HS-27A (cell line): ENCODE measurements at regions not wholly inside any gene's neighbourhood (a gene's known extent, or its start where the extent isn't known, plus 50 kb on each side); places are given as distances from the start of the nearest gene placed in this dataset.
"Not testable (repeated sequence)": the region's sequence is repeated elsewhere in the genome, so short reads cannot be mapped to it uniquely, and the experiment has no call there.

Experiments used
- DNase-seq: peaks from one replicate; pipeline ENCODE4 v3.0.0-alpha.2; 2012; ENCODE audit warnings: low read depth, missing footprints

- no peak for DNase-seq
These were observed 421.9 kb downstream of the PREX1 start for GRCh38 chr20:48405909-48406308.

- no peak for DNase-seq
These were observed 423.2 kb downstream of the PREX1 start for GRCh38 chr20:48404598-48404997.

DNA sequence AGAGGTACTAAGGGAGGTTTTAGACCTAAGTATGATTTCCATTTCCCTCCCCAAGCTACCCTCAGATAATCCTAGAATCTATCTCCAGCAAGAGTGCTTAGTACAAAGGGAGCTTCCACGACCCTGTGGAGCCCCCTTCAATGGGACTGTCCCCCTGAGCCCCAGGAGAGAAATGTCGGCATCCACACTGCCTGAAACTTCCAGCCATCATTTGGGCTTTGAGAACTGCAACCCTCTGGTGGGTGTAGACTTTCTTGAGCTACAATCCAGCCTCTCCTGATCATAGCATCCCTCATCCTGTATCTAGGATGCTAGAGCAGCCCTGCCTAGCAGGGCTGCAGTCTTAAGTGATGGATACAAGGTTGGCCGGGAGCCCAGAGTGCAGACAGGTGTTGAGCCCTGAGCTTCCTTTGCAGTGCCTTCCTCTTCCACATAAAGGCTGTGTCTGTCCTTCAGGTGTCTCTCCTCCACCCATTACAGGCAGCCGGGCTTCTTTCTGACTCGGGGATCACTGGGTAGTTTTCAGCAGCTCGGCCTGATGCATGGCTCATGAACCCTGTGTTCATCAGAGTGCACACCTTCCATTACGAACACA is 424.5 kb downstream of the PREX1 start:
- no peak for DNase-seq

DNA sequence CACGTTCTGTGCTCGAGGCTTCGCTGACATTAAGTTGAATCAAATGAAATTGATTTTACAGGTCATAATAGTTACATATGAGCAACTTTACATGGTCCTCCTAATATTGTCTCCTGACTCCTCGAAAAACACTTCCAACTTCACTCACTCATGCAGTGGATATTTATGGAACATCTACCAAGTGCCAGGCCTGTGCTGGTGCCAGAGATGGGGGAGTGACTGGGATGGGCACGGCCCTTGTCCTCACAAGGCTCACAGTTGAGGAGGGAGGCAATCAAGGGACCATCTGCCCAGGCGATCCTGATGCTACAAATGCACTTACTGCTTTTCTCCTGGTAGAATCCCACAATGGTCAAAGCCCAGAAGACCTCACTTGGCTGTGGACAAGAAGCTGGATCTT is 426.4 kb downstream of the PREX1 start:
- DNase-seq, result no peak

GRCh38 chr20:48400009-48400408 is 427.8 kb downstream of the PREX1 start:
- no peak for DNase-seq

GRCh38 chr20:48398506-48399449 is 429.0 kb downstream of the PREX1 start:
- DNase-seq, result no peak

GRCh38 chr20:48396981-48397861 is 430.6 kb downstream of the PREX1 start:
- not testable (repeated sequence) for DNase-seq

DNA sequence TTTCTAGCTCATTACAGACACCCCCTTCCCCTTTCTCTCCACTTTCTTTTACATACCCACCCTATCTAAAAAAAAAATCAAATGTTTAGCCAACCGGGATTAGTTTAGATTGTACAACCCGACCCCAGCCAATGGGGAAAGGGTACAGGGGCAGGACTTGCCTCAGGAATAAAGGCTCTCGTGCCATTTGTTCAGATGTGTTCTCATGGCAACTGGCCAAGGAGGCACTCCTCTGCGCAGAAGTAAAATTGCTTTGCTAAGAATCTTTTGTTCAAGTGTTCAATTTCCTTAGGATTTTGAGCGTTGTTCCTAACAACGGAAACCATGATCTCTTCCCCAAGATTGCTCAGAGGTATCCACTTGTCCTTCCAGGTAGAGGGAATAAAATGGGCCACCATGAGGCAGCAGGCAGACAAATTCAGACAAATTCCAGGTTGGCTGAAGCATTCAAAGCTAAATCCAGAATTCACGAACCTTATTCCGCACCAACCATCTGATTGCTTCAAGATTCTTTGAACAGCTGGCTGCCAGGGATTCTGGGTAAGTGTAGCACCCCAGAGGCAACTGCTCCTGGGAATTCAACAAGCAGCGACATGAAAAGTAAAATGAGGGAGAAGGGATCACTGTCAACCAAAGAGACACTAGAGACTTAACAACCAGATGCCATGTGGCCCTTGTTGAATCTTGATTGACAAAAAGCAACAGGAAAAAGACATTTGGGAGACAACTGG is 431.8 kb downstream of the PREX1 start:
- no peak for DNase-seq

- DNase-seq, result no peak
These were observed 433.3 kb downstream of the PREX1 start for GRCh38 chr20:48394415-48395081.

GRCh38 chr20:48393737-48394314 is 434.0 kb downstream of the PREX1 start:
- no peak for DNase-seq

DNA sequence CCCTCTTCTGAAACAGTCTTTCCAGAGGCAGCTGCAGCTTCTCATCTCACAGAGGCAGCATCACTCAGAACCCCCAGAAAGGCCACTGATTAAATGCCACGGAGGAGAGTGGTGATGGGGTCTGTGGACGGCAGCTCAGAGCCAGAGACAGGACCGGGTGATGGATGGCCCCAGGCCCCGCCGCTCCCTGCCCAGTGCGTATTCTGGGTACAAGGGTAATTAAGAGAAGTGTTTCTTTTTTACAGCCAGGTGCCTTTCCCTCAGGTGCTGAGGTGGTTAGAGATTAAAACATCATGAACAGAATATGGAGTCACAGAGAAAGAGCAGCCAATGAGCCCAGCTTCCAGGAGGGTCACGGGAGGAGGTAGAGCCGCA is 434.5 kb downstream of the PREX1 start:
- no peak for DNase-seq

- DNase-seq, result no peak
These were observed 435.1 kb downstream of the PREX1 start for GRCh38 chr20:48392407-48393310.

DNA sequence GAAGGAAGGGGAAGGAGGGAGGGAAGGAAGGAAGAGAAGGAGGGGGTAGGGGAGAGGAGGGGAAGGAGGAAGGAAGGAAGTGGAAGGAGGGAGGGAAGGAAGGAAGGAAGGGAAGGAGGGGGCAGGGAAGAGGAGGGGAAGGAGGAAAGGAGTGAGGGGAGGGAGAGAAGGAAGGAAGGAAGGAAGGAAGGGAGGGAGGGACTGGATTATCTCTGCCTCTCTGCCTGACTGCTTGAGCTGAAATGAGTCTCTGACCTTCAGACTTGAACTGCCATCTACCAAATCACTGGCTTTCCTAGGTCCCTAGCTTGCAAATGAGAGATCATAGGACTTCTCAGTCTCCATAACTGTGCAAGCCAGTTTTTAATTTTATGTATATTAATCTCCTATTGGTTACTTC is 436.8 kb downstream of the PREX1 start:
- DNase-seq, result no peak

DNA sequence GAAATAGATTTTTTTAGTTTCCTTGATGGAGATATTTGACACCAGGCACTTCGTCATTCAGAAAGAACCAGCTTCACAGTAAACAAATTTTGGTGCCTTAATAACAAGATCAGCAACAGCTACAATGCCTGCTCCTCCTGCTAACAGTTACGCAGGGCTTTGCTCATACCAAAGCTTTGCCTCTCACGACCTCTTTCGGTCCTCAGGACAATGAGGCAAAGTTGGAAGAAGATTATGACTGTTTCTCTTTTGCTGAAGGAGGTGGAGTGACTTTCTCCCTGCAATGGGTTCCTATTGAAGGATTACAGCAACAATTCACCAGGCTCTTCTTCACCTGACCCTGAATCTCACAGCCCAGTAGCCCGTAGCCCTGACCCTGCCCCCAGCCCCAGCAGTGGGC is 440.1 kb downstream of the PREX1 start:
- DNase-seq, result no peak

GRCh38 chr20:48385527-48385926 is 442.3 kb downstream of the PREX1 start:
- no peak for DNase-seq

DNA sequence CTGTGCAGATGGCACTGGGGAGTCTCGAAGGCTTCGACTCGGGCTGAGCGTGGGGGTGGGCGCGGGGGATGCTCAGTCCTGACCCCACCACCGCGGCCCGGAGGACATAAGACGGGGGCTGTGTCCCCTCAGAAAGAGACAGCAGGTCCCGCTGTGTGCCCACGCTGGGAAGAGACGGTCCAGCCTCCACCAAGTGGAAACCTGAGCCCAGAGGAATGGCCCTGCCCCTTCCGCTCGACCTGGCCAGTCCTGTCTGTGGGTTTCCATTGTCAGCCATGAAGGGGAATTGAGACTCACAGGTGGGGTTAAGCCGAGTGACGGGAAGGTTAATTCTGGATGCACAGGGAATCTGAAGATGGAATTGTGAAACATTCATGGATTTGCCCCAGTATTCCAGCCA is 442.7 kb downstream of the PREX1 start:
- DNase-seq, result no peak

- no peak for DNase-seq
These were observed 443.5 kb downstream of the PREX1 start for GRCh38 chr20:48384147-48384818.

DNA sequence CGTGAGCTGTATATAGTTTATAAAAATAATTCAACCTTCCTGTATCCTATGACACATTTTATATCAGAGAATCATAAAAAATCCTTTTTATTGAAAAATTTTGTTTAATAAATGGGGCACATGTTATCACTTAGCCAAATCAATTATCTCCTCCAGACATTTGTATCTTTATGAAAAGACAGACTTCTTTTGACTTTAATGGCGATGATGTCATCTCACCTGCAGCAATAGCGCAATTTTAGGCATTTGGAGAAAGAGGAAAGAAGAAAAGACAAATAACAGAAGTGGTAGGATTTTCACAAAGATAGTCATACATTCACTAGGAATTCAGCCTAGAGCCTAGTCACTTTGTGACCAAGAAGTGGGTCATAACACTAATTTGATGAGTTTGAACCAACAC is 444.5 kb downstream of the PREX1 start:
- DNase-seq, result no peak

GRCh38 chr20:48382304-48382703 is 445.5 kb downstream of the PREX1 start:
- DNase-seq, result no peak
